ENCODE measurements at regions not wholly inside any gene's neighbourhood (a gene's known extent, or its start where the extent isn't known, plus 50 kb on each side); places are given as distances from the start of the nearest gene placed in this dataset.
"Not testable (repeated sequence)": the region's sequence is repeated elsewhere in the genome, so short reads cannot be mapped to it uniquely, and the experiment has no call there.

- peaks cover 0 to 9% (median 7%) of the 10 kb centered on the region in 3 donors for H3K27me3 Mint-ChIP-seq (ENCODE audit: low read depth in 3 of 3)
- H3K27ac Mint-ChIP-seq, result no peak overlapping the region
- H3K36me3 Mint-ChIP-seq, result no peaks in the 10 kb centered on the region
- peaks cover 0 to 2% of the 10 kb centered on the region in 2 donors for H3K4me1 Mint-ChIP-seq
- no peak overlapping the region for H3K4me3 Mint-ChIP-seq
- no peak for DNase-seq
- no peaks in the 10 kb centered on the region for H3K9me3 Mint-ChIP-seq
Observed at GRCh38 chr5:1726469-1726865, 73.2 kb downstream of the MRPL36 start.

DNA sequence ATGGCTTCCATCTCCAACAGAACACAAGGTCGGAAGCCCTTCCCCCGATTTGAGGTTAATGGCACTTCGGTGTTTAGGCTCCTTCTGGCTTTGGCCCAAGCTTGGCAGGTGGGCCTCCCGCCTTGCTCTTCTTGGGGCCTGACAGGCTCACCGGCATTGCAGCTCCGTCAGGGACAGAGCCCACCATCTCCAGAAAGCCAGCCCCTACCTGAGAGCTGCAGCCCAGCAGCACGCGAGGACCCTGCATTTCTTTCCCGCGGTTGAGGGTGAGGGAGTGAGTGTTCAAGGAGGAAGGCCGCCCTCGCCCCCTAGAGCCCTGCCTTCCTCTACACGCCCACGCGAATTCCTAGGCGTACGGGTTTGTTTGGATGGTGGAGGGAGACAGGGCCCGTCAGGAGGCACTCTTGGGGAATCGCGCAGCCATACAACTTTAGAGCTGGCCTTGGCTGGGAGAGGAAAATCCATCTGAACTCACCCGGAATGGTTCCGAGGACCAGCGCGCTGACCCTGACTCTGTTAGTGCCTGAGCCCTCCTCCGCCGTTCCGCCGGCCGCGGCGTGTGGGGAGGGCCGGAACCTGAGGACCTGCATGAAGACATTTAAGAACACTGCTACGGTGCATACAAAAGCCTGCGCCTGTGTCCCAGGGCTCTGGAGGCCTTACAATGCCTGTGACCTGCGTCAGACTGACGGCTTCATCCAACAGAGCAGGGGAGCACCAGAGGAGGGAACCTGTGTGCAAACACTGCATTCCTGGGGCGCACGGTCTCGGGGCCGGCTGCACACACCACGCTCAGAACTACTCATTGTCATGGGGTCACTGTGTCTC, 73.8 kb downstream of the MRPL36 start:
- H3K27me3 Mint-ChIP-seq (ENCODE audit: low read depth in 3 of 3), result peaks cover 0 to 9% (median 7%) of the 10 kb centered on the region in 3 donors
- no peak overlapping the region for H3K4me3 Mint-ChIP-seq
- H3K36me3 Mint-ChIP-seq, result no peaks in the 10 kb centered on the region
- no peak overlapping the region for H3K27ac Mint-ChIP-seq
- no peak for DNase-seq
- H3K4me1 Mint-ChIP-seq, result peaks cover 0 to 2% of the 10 kb centered on the region in 2 donors
- H3K9me3 Mint-ChIP-seq, result no peaks in the 10 kb centered on the region

DNA sequence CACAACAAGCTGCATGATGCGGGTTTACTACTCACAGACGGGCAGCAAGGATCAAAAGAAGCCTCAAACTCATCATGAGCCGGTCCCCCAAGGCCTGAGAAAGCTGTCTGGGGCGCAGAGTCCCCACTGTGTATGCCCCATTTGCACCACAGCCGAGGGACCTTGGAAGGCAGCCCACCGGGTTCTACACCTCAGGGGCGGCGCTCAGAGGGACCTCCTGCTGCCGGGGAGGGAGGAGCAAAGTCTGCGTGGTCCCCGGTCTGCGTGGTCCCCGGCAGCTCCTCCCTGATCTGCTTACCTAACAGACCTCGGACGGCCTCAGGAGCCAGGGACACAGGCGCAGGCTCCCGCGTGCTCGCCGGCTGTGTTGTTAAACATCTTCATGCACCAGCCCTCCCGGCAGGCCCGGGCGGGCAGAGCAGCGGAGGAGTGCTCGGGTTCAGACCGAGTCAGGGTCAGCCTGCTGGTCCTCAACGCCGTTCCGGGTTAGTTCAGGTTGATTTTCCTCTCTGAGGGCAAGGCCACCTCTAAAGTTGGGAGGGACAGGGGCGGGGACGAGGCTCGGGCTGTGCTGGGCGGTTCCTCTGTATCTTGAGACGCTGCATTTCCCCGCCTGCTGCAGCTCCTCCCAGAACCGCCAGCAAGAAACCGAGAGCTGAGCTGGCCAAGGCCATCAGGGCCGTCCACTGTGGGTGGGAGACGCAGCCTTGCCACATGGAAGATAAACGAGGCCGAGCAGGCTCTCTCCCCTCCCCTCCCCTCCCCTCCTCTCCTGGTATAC, 74.6 kb downstream of the MRPL36 start:
- peak overlapping the region in 2 of 5 donors; percentile 29 to 40 for H3K4me3 Mint-ChIP-seq
- H3K27ac Mint-ChIP-seq, result no peak overlapping the region
- H3K27me3 Mint-ChIP-seq (ENCODE audit: low read depth in 3 of 3), result peaks cover 0 to 9% (median 7%) of the 10 kb centered on the region in 3 donors
- H3K9me3 Mint-ChIP-seq, result peaks cover 0 to 8% (median 0%) of the 10 kb centered on the region in 6 donors
- H3K36me3 Mint-ChIP-seq, result no peaks in the 10 kb centered on the region
- H3K4me1 Mint-ChIP-seq, result peaks cover 0 to 2% of the 10 kb centered on the region in 2 donors
- DNase-seq, result no peak

GRCh38 chr5:1723957-1724821, 75.4 kb downstream of the MRPL36 start:
- H3K27ac Mint-ChIP-seq, result no peak overlapping the region
- H3K9me3 Mint-ChIP-seq, result peaks cover 2 to 17% (median 6%) of the 10 kb centered on the region in 6 donors
- no peaks in the 10 kb centered on the region for H3K36me3 Mint-ChIP-seq
- H3K4me3 Mint-ChIP-seq, result no peak overlapping the region
- H3K27me3 Mint-ChIP-seq (ENCODE audit: low read depth in 3 of 3), result peaks cover 0 to 11% (median 7%) of the 10 kb centered on the region in 3 donors
- DNase-seq, result no peak
- peaks cover 0 to 2% of the 10 kb centered on the region in 2 donors for H3K4me1 Mint-ChIP-seq

DNA sequence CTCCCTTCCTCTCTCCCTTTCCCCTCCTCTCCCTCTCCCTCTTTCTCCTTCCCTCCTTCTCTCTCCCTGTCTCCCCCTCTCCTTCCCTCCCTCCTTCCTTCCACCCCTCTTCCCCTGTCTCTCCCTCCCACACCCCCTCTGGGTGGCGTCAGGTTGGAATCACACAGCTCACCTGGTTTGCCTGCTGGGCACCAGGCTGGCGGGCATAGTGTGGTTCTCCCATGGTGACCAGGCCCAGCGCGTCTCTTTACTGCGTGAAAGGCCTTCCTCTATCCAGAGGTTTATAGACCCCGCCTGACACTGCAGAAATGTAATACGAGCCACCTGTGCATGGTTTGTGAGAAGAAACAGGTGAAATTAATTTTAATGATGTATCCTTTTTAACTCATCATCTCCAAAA, 76.2 kb downstream of the MRPL36 start:
- Mint-ChIP-seq H3K4me3 (no peak overlapping the region), H3K27ac (no peak overlapping the region), H3K27me3 (ENCODE audit: low read depth in 3 of 3) (peaks cover 0 to 11% (median 7%) of the 10 kb centered on the region in 3 donors), H3K9me3 (peaks cover 9 to 24% (median 12%) of the 10 kb centered on the region in 6 donors), H3K36me3 (no peaks in the 10 kb centered on the region), H3K4me1 (peaks cover 0 to 2% of the 10 kb centered on the region in 2 donors)
- no peak for DNase-seq

DNA sequence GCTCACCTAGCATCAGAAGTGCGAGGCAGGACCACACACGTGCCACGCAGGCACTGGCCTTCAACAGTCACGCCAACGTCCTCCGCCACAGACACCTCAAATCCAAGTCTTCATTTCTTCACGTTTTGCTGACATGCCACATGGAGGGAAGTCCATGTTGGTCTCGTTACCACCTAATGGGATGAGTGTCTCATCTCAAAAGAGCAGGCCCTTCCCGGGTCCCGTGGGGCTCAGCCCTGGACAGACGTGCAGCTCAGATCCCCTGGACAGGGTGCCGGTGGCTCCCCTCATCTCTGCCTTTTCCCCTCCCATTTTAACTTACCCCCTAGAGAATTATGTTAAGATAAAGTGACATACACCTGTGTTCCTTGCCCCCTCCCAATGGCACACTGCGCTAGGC, 76.8 kb downstream of the MRPL36 start:
- H3K9me3 Mint-ChIP-seq, result peaks cover 9 to 29% (median 17%) of the 10 kb centered on the region in 6 donors
- DNase-seq, result no peak
- H3K27me3 Mint-ChIP-seq (ENCODE audit: low read depth in 3 of 3), result peaks cover 0 to 11% (median 7%) of the 10 kb centered on the region in 3 donors
- no peaks in the 10 kb centered on the region for H3K36me3 Mint-ChIP-seq
- H3K4me1 Mint-ChIP-seq, result peaks cover 0 to 2% of the 10 kb centered on the region in 2 donors
- H3K27ac Mint-ChIP-seq, result no peak overlapping the region
- H3K4me3 Mint-ChIP-seq, result no peak overlapping the region

DNA sequence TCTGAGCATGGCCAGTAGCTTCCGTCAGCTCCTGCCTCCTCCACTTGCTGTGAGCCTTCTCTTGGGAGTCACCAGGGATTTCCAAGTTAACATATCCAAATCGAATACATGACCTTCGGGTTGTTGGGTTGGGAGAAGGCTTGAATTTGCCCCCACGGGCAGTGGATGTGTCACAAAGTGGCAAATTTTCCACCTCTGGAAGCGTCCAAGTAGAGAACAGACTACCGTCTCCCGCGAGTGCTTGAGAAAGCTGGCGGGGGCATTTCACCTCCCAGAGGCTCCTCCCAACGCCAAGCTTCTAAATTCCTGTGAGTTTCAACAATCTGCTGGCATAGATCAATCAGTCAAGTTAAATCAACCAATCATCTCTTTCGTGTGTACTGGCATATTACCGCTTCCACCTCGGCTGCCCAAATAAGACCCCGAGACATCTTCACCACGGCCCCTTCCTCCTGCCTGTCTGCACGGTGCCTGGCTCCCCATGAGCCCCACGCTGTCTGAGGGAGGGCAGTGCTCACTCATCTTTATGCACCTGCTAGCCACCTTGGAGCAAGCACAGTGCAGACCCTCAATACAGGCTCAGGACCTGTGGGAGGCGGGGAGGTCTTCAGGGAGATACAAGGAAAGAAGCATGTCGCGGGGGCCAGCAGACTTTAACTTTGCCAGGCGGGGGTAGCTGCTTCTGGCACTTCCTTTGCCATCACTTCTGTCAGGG, 79.1 kb downstream of the MRPL36 start:
- H3K27me3 Mint-ChIP-seq (ENCODE audit: low read depth in 3 of 3), result peaks cover 0 to 8% (median 3%) of the 10 kb centered on the region in 3 donors
- peaks cover 0 to 2% of the 10 kb centered on the region in 2 donors for H3K4me1 Mint-ChIP-seq
- no peaks in the 10 kb centered on the region for H3K36me3 Mint-ChIP-seq
- H3K4me3 Mint-ChIP-seq, result no peak overlapping the region
- DNase-seq, result no peak
- no peak overlapping the region for H3K27ac Mint-ChIP-seq
- H3K9me3 Mint-ChIP-seq, result peaks cover 9 to 29% (median 17%) of the 10 kb centered on the region in 6 donors

DNA sequence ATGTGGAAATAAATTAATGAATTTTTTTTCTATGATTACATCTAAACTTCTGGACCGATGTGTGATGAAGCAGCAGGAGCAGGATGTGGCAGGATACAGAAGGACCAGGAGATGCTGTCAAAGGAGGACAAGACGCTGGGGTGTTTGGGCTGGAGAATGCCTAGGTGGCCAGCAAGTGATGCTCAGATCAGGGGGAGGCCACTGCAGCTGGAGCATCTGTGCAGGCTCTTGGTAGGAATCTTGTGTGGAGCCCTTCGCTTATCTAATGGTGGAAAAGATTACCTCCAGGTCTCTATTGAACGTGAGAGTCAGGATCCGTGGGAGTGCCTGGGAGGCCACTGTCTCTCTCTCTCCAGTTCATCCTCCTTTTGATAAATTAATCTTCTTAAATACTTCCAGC, 79.8 kb downstream of the MRPL36 start:
- Mint-ChIP-seq H3K27ac (no peak overlapping the region), H3K27me3 (ENCODE audit: low read depth in 3 of 3) (peaks cover 0 to 8% (median 3%) of the 10 kb centered on the region in 3 donors), H3K4me1 (no peaks in the 10 kb centered on the region), H3K36me3 (no peaks in the 10 kb centered on the region), H3K9me3 (peaks cover 9 to 29% (median 17%) of the 10 kb centered on the region in 6 donors), H3K4me3 (no peak overlapping the region)
- no peak for DNase-seq

DNA sequence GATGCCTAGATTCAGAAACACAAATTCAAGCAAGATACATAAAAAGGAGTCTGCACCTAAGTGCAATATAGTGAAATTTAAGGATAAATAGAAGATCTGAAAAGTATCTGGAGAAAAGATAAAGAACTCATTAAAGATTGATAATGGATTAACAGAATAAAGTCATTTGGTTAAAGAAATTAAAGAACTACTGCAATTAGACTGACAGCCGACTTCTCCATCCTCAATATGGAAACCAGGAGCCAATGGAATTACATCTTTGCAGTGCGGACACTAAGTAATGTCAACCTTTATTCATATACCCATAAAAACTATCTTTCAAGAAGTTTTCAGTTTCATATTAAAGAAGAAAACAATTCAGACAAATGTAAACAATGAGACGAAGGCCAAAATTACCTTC, 81.0 kb downstream of the MRPL36 start:
- Mint-ChIP-seq H3K27me3 (ENCODE audit: low read depth in 3 of 3) (peaks cover 0 to 5% (median under 1%) of the 10 kb centered on the region in 3 donors), H3K4me3 (no peak overlapping the region), H3K36me3 (no peaks in the 10 kb centered on the region), H3K27ac (no peak overlapping the region), H3K9me3 (peaks cover 9 to 29% (median 17%) of the 10 kb centered on the region in 6 donors), H3K4me1 (no peaks in the 10 kb centered on the region)
- DNase-seq, result no peak

GRCh38 chr5:1710091-1710490, 89.5 kb downstream of the MRPL36 start:
- peak overlapping the region in 1 of 5 donors; percentile 29 for H3K4me3 Mint-ChIP-seq
- not testable (repeated sequence) for H3K36me3 Mint-ChIP-seq, H3K9me3 Mint-ChIP-seq, DNase-seq, H3K4me1 Mint-ChIP-seq, H3K27ac Mint-ChIP-seq
- H3K27me3 Mint-ChIP-seq (ENCODE audit: low read depth in 3 of 3), result peaks cover 4 to 18% (median 5%) of the 10 kb centered on the region in 3 donors

DNA sequence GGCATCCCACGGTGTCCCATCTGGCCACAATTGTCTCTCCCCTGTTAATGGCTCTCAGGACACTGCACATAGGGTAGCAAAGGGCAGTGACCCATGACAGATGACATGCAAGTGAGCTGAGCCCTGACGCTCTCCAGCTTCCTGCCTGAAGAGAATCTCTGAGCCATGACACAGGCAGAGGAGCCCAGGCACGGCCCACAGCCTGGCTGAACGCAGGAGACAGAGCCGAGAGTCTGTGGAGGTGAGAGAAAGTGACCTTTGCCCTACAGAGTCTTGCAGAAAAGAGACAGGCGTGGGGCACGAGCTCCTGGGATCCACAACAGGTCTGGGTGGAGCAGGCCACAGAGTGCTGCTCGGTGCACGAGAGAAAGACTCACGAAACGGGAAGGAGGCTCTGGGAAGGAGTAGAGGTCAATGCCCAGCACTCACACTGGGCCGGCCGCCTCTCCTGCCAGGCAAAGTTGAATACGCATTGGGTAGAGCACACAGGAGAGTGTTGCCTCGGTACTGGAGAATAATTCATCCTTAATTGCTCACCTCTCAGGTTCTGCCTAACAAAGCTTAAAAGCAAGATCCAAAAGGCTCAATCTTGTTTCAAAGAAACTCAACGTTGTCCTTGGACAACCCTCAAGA, 90.3 kb downstream of the MRPL36 start:
- no peak for DNase-seq
- no peaks in the 10 kb centered on the region for H3K36me3 Mint-ChIP-seq
- no peak overlapping the region for H3K27ac Mint-ChIP-seq
- no peaks in the 10 kb centered on the region for H3K9me3 Mint-ChIP-seq
- H3K4me1 Mint-ChIP-seq, result no peaks in the 10 kb centered on the region
- H3K4me3 Mint-ChIP-seq, result peak overlapping the region in 1 of 5 donors; percentile 21
- peaks cover 4 to 18% (median 5%) of the 10 kb centered on the region in 3 donors for H3K27me3 Mint-ChIP-seq (ENCODE audit: low read depth in 3 of 3)

DNA sequence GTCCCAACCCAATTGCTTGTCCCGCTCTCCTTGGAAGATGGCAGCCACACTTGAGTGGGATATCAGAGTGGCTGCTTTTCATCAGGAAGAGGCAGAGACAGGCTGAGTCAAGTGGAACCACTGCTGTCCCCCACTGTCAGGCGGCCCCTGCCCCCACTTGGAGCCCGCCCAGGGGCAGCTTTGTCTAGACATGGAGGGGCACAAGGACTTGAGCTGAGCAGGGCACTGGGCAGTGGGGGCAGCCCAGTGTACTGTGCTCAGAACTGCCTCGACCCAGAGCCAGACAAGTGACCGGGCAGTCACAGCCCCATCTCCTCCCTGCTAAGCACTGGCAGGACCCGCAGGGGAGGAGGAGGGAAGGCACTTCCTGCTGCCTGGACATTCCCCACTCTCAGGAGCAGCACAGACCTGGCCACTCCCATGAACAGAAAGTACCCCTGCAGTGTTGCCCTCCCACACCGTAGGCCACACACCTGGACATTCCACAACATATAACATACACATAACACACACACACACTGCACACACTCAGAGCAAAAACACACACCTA, 91.0 kb downstream of the MRPL36 start:
- Mint-ChIP-seq H3K36me3 (no peaks in the 10 kb centered on the region), H3K4me1 (no peaks in the 10 kb centered on the region), H3K27me3 (ENCODE audit: low read depth in 3 of 3) (peaks cover 4 to 18% (median 5%) of the 10 kb centered on the region in 3 donors), H3K27ac (no peak overlapping the region), H3K4me3 (no peak overlapping the region), H3K9me3 (no peaks in the 10 kb centered on the region)
- no peak for DNase-seq
